Glomerular visceral epithelial cell (primary cell): ENCODE measurements at regions not wholly inside any gene's neighbourhood (a gene's known extent, or its start where the extent isn't known, plus 50 kb on each side); places are given as distances from the start of the nearest gene placed in this dataset.

ENCODE experiments used
- DNase-seq: peaks from one replicate; pipeline ENCODE4 v3.0.0-alpha.2; 2016; ENCODE audit errors: extremely low spot score

DNA sequence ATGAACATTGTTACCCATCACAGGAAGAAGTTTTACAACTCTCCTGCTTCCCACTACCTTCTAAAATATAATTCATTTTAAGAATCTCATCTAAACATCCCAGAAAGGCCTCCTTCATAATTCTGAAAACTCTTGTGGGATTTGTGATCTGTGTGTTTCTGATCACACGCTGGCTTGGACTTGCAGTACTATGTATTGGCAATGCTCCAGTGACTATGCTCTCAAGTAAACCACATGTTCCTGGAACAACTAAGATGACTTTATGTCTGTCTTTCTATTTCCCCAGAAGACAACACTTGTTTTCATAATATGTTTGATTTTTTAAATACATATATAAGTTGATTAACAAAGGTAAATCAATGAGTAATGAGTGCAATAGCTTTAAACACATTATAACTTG lies 376.6 kb upstream of the NETO1 start:
- no peak for DNase-seq

DNA sequence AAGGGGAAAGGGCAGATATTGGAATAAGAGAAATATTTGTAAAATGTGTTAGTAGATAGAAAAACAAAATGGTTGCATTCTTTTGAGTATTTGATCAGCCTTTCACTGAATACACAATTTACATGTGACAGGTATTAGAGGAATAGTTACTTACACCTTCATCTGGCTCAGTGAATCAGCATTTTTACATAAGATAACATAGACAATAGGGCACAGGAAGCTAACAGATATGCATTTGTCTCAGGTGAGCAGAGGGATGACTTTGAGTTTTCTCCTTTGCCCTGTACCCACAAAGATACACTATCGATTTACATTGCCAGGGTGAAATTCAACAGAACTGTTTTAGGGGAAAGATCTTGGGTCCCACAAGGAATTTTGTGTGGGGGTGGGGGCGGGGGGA lies 373.1 kb upstream of the NETO1 start:
- no peak for DNase-seq

DNA sequence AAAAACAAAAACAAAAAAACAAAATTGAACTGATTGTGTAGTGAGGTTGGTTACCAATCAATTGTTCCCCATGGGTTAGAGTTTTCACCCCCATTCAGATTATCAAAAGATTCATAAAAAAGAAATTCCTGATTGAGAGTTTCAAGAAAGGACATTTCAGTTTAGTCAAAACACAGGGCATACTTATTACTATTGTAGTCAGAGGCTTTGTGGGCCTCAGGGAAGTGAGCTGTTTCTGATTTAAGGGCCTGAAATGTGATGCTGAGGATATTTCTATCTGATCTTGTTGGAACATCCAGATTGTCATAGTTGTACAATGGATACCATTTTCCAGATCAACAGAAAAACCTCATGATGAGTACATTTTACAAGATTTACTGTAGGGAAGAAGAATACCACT lies 368.1 kb upstream of the NETO1 start:
- no peak for DNase-seq

DNA sequence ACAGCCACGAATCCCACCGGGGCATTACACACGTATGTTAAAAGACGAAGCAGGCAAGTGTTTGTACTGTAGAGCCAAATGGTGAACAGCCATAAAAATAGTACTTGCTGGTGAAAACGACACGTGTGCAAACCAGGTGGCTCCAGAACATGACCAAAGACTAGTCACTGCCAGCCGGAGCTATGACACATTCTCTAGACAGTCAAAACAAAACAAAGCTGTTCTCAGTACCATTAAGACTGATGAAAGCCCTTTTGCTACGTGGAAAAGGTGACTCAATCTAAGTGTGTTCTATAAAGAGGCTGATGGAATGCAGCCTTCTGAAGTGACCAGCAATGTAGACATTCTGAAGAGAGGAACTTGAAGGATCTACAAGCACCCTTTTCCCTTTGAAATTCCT lies 367.7 kb upstream of the NETO1 start:
- DNase-seq, result peak; percentile 71

DNA sequence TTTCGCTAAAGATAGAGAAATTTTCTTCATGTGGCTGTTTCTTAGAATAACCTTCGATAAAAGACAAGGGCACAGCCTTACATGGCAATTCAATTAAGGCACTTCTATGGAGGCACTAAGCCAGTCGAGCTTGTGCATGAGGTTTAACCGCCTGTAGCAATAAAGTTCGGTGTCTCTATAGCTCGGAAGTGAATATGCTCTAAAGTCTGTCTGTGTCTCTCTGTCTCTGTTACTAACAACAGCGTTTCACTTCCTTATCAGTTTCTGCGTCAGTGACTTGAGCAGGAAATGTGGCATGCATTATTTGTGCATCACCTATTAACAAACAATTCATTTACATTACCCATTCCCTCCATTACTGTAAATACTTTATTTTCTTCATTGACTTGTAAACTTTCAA lies 365.1 kb upstream of the NETO1 start:
- no peak for DNase-seq

DNA sequence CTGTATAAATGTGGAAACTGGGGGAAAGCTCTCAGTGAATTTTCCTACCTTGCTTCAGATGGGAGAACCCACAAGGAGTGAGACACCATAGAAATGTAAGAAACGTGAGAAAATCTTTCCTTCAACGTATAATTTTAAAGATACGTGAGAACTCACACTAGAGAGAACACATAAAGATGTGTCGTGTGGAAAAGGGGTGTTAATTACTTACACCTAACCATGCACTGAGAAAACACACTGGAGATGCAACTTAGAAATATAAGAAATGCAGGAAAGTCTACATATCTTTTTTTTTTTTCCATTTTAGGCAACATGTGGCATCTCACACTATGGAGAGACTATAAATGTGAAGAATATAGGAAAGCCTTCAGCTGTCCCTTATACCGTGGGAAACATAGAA lies 352.9 kb upstream of the NETO1 start:
- no peak for DNase-seq

DNA sequence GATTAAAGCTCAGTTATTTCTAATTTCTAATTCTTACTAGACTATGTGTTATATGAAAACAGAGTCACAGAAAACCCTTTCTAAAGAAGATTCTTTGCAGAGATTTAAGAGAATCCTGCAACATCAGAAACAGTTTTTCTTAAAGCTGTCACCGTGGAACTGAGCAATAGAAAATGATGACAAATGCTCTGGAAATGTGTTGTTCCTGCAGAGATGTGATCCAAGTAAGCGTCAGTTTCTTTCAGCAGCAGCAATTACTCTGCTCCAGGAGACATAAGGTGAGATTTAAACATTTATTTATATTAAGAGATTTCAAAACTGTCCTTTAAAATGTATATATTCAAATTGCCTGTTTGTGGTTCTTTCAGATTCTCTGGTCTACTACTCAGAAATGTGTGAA lies 350.5 kb upstream of the NETO1 start:
- DNase-seq, result no peak

DNA sequence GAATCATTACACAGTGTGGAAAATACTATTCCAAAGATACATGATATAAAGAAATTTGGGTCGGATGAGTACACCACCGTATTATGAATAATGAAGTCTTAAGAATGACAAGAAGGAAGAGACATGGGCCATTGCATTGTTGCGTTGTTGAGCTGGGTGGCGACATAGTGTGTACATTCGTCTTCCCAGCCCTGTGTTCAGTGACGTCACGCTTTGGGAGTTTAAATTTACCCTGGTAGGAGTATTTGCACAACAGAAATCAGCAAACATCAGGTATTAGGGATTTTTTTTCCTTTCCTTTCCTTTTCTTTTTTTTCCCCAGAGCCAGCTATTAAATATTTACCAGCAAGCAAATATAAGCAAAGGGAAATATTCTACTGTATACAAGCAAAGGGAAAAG lies 347.2 kb upstream of the NETO1 start:
- DNase-seq, result no peak

DNA sequence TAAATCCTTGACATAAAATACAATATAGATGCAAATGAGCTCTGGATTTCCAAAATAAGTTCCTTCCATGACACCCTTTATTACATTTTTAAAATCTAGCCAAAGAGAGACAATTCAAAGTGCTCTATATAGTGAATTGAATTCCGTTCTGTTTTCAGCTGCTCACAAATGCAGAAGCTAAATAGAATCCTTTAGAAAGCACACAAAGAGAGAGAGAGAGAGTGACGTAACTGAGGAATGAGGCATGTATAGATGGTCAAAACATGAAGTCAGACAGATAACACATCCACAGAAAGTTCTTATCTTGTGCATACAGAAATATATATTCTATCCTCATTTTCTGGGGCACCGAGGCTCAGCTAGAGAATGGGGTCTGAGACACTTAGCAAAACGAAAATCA lies 344.7 kb upstream of the NETO1 start:
- DNase-seq, result no peak

DNA sequence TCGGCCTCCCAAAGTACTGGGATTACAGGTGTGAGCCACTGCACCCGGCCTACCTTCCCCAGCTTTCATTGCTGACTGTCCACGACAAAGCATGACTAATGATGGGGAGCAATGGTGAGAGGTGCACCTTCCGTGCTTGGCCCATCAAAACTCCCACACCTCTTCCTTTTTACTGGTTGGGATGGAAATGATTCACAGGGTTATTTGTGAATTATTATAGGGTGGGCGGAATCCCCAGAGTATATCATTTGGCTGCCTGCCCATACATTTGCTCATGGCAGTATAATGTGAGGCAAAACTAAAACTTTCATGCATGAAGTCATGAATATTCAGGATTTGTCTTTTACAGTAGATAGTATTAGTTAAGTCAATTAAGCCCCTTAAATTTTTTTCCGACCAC lies 334.2 kb upstream of the NETO1 start:
- DNase-seq, result peak; percentile 1

DNA sequence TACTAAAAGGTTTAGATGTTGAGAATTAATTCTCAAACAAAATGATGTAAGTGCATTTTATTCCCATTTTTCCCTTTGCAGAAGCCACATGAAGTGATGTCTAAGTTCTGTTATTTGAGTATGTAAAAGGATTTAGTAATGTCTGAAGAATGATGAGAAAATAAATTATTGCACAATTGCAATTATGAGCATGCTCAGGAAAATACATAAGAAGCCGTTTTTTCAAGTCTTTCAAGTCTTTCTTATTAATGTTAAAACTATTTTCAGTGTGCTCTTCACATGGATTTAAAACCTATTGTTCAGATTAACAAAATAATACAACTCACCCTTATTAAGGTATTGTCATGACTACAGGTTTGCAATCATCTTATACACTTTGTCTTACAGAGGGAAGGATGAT lies 331.4 kb upstream of the NETO1 start:
- DNase-seq, result no peak

DNA sequence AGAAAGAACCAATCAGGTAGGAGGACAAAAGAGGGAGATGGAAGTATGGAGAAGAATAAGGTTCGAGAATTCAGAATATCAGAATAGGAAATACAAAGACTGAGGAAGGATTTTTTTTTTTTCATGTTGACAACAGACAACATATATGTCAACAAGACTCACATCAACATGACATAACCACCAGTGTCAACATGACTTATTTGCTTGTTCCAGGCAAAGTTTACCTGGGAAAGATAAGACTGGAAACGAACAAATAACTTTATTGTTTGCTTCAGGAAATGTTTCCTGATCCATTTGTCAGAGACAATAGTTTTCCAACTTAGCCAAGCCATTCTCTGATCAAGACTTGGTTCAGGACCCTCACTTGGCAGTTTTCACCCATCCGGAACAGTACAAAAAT lies 321.9 kb upstream of the NETO1 start:
- no peak for DNase-seq

DNA sequence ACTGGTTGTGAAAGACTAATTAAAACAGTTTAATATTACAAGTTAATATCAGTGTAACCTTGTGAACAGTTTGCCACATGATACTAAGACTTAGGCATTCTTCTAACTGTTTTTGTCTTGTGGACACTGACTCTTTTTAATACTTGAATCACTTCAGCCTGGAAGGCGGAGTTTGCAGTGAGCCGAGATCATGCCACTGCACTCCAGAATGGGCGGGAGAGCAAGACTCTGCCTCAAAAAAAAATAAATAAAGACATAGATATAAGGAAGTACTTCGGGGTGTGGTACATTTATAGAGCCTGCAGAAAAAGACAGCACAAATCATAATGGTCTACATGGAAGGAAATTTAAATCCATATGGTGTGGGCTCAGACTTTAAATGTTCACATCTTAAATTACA lies 300.4 kb upstream of the NETO1 start:
- no peak for DNase-seq

DNA sequence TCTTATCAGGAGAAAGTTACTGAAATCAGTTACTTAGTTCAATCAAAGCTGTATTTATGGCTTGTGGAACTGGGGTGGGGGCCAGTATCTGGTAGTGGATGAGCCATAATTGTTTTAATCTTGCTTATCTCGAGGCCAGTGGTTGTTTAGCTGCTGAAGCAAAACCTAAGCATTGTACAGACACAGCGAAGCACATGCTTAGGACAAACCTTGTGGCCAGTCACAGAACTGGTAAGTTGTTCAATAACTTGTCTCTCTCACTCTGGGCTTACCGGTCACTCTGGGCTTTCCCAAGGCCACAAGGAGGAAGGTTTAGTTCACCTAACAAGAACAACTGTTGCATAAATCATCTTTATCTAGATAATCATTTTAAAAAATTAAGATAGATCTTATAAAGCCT lies 296.6 kb upstream of the NETO1 start:
- DNase-seq, result no peak

DNA sequence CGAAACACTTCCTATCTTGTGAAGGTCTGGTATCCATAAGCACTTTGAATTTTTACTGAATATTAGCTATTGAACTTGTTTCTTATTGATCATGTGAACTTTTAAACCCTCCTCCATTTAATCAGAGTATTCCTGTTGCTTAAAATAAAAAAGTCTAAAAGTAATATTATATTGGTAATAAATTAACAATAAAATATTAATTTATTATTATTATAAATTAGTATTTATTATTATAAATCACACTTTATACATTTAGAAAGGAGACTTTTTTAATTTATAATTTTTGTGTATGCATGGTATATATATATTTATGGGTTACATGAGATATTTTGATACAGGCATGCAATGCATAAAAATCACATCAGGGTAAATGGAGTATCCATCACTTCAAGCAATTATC lies 295.4 kb upstream of the NETO1 start:
- DNase-seq, result no peak

DNA sequence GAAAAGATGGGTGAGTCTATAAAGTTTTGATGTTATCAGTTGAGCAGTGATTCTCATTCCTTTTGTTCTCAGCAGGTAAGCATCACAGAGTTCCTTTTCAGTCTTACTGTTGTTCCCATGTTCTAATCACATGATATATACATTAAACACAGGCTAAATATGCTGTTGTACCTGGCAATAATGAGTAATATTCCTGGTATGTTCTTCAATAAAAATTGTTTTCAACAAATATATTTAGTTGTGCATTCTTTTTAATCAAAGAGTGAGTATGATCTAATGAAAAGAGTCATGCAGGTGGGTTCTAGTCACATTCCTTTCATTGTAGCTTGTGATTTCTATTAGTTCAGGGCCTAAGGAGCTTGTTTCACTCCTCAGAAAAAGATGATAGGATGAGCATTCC lies 288.3 kb upstream of the NETO1 start:
- DNase-seq, result no peak

DNA sequence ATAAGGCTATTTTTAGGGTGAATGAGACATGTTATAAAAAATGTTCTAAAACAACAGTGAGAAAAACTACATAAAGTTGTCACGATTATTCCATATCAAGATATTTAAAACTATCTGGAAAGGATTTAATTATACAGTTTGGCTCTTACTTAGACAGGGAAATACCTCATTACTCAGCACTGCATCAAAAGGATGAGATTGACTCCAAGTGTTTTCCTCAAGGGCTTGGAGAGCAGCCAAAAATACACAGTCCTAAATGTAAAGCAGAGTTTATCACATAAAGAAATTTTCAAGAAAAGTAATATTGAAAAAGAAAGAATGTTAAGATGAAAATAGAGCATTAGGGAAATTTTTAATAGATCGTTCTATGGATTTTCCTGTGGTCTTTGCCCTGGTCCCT lies 285.5 kb upstream of the NETO1 start:
- no peak for DNase-seq

DNA sequence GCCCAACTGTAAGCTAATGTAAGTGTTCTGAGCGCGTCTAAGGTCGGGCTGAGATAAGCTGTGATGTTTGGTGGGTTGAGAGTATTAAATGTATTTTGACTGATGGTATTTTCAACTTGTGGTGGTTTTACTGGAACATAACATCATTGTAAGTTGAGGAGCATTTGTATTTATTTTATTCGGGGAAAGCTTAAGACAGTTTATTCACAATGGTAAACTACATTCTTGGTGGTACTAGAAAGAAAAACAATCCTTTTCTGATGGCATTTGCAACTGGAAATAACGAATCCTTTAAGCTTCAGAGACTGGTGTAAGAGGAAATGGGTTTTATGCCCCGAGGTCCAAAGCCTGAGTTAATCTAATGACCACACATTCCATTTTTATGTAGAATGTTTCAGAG lies 283.3 kb upstream of the NETO1 start:
- no peak for DNase-seq

DNA sequence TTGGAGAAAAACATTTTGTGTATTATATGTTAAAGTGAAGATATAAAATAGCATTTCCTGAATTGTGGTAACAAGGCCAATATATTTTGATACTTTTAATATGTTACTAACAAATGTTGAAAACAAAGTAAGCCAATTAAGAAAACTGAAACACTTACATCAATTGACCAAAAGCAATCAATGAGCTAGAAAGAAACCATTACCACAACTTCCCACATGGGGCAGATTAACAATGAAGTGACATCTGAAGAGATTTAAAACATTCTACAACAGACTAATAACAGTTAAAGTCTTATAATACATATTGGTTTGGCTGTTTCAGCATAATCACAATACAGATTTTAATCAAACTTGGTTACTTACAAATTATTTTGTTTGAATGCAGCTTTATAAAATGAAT lies 282.4 kb upstream of the NETO1 start:
- no peak for DNase-seq

DNA sequence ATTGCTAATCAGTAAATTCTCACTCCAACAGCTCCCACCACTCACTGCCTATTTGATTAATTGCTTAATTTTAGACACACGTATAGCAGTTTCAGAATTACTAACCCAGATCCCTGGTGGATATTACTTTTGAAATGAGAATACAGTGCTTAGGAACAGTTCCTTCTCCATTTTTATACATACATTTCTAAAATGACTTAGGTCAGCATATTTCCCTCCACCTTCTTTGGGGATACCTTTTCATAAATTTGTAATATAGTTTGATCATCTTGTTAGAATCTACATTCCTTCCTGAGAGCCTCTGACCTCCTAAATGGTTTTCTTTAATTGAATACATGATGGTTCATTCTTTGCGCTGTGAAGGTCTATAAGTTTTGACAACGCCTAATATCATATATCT lies 279.8 kb upstream of the NETO1 start:
- no peak for DNase-seq

DNA sequence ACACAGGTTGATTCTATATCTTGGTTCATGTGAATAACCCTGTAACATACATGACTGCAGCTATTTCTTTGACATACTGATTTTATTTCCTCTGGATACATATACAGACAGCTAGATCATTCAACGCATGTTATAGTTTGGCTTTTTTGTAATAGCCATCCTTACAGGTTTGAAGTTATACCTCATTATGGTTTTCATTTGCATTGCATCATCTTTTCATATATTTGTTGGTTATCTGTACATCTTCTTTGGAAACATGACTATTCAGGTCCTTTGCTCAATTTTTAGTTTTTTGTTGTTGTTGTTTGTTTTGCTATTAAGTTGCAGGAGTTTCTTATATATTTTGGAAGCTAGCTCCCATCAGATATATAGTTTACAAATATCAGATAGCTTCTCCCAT lies 276.2 kb upstream of the NETO1 start:
- no peak for DNase-seq

DNA sequence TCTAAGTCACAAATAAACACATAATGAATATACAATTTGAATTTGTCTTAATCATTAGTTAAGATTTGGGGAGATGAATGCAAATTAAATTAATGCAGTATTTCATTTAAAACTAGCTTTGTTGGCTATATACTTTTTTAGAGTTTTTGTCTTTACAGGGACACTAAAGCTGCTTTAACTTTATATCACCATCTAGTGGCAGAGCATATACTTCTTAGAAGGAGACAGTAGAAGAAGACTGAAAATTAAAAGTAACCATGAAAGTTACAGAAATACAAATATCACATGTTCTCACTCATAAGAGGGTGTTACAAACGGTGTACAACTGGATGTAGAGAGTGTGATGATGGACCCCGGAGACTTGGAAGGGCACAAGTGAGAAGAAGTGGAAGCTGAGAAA lies 268.3 kb upstream of the NETO1 start:
- no peak for DNase-seq

DNA sequence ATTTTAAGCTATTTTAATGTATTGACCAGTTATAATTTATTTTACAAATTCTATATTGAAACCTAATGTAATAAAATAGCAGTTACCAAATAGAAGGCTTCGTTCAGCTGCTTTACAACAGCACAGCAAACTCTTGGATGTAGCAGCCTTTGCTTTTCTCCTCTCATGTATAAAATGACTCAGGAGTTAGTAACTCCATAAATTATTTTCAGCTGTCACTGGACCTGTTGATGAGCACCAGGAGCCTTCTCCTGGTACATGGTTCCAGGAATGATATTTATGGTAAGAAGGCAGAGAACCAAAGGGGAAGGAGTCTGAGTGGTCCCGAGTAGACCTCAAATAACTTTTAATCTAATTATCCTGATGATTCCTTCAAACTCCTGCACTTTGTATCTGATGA lies 256.4 kb upstream of the NETO1 start:
- DNase-seq, result no peak

DNA sequence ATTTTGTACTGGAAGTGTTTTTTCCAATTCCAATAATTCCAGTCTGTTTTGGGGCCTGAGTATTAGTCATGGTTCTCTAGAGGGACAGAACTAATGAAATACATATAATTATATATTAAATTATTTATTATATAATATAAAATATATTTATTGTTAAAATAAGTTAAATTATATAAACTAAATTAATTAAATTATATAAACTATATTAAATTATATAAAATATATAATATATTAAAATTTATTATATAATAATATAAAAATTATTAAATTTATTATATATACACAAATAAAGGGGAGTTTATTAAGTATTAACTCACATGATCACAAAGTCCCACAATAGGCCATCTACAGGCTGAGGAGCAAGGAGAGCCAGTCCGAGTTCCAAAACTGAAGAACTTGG lies 253.4 kb upstream of the NETO1 start:
- DNase-seq, result no peak

DNA sequence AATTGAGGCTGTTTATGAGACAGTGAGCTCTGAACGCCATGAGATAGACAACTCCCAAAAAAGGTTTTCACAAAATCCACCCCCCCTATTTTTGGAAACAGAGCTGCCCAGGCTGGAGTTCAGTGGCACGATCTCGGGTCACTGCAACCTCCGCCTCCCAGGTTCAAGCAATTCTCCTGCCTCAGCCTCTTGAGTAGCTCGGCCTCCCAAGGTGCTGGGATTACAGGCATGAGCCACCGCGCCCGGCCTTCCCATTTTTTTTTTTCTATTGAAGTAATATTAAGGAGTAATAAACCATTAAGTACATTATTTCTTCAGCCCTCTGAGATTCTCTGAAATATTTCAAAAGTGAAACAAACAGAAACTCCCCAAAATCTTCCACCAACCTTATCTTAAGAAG lies 252.8 kb upstream of the NETO1 start:
- DNase-seq, result no peak
